ENCODE measurements at regions not wholly inside any gene's neighbourhood (a gene's known extent, or its start where the extent isn't known, plus 50 kb on each side); places are given as distances from the start of the nearest gene placed in this dataset.

GRCh38 chr15:70559265-70560239 lies 203.8 kb downstream of the UACA start:
- 58 to 64% (median 61%) methylated on average over 20 of the region's 20 CpGs for WGBS, 4 donors
- intact Hi-C loops (cut with DNase I): loop anchor here in 3 of 10 donors (10.0 kb wide), 4 partner anchors 75 to 255 kb away; no protein-coding TSS in a partner anchor
- peak in 3 of 4 donors; percentile 61 to 79 (median 74) for ATAC-seq

GRCh38 chr15:70558406-70559264 lies 204.7 kb downstream of the UACA start:
- TF ChIP-seq, protein P1, sequence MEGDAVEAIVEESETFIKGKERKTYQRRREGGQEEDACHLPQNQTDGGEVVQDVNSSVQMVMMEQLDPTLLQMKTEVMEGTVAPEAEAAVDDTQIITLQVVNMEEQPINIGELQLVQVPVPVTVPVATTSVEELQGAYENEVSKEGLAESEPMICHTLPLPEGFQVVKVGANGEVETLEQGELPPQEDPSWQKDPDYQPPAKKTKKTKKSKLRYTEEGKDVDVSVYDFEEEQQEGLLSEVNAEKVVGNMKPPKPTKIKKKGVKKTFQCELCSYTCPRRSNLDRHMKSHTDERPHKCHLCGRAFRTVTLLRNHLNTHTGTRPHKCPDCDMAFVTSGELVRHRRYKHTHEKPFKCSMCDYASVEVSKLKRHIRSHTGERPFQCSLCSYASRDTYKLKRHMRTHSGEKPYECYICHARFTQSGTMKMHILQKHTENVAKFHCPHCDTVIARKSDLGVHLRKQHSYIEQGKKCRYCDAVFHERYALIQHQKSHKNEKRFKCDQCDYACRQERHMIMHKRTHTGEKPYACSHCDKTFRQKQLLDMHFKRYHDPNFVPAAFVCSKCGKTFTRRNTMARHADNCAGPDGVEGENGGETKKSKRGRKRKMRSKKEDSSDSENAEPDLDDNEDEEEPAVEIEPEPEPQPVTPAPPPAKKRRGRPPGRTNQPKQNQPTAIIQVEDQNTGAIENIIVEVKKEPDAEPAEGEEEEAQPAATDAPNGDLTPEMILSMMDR (IDR thresholded peaks at IDR 0.05): no peak
- TF ChIP-seq POLR2A (IDR thresholded peaks at IDR 0.05): no peak
- ATAC-seq: peak in 1 of 4 donors; percentile 14
- intact Hi-C loops (cut with DNase I): no loop called here
- Histone ChIP-seq H3K4me3 (peak overlapping the region in 1 of 12 donors; percentile 21), H3K36me3 (no peaks in the 10 kb centered on the region), H3K4me1 (peaks cover 0 to 19% (median 6%) of the 10 kb centered on the region in 12 donors), H3K27me3 (peaks cover 0 to 3% (median 0%) of the 10 kb centered on the region in 9 donors), H3K27ac (no peak overlapping the region), H3K9me3 (no peaks in the 10 kb centered on the region)
- WGBS, 4 donors: 89 to 91% (median 90%) methylated on average over 10 of the region's 10 CpGs
- no peak for DNase-seq

More at GRCh38 chr15:70559265-70560239, 203.8 kb downstream of the UACA start:
- peak overlapping the region in 1 of 12 donors; percentile 21 for H3K4me3 ChIP-seq
- peaks cover 0 to 3% (median 0%) of the 10 kb centered on the region in 9 donors for H3K27me3 ChIP-seq
- no peak for TF ChIP-seq POLR2A (IDR thresholded peaks at IDR 0.05)
- TF ChIP-seq, protein P1 (IDR thresholded peaks at IDR 0.05): no peak
- DNase-seq: peak in 4 of 5 donors; percentile 43 to 71 (median 49)
- no peak overlapping the region for H3K27ac ChIP-seq
- H3K36me3 ChIP-seq: no peaks in the 10 kb centered on the region
- H3K4me1 ChIP-seq: peaks cover 0 to 19% (median 6%) of the 10 kb centered on the region in 12 donors
- H3K9me3 ChIP-seq: no peaks in the 10 kb centered on the region

DNA sequence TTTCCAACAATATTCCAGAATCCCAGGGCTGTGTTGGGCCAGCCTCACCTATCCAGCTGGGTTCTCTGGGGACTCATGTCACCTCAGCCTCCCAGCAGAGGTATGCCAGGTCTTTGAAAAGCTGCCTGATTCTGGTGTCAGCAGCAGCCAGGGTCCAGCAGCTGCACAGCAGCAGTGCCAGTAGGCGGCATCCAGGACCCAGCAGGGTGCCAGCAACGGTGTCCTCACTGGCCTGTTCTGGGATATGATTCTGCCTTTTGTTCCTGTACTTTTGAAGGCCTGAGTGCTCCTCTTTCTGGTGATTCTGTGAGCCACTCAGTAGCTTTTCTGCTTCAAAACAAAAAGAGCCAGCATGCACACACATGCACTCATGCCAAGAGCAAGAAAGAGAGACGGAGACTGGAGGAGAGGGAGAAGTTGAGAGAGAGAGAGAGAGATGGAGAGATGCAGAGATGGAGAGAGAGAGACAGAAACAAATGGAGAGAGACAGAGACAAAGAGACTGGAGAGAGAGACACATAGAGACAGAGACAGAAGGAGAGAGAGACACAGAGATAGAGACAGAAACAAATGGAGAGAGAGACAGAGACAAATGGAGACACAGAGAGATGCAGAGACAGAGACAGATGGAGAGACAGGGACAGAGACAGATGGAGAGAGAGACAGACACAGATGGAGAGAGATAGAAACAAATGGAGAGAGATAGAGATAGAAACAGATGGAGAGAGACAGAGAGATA lies 205.7 kb downstream of the UACA start:
- WGBS, 4 donors: 76 to 83% (median 79%) methylated on average over 3 of the region's 3 CpGs
- Histone ChIP-seq H3K9me3 (no peaks in the 10 kb centered on the region), H3K27ac (no peak overlapping the region), H3K27me3 (peaks cover 0 to 3% (median 0%) of the 10 kb centered on the region in 9 donors), H3K4me1 (peaks cover 0 to 19% (median 6%) of the 10 kb centered on the region in 12 donors), H3K4me3 (no peak overlapping the region), H3K36me3 (no peaks in the 10 kb centered on the region)
- no peak for DNase-seq
- ATAC-seq: no peak
- TF ChIP-seq POLR2A (IDR thresholded peaks at IDR 0.05): no peak
- intact Hi-C loops (cut with DNase I): no loop called here

- TF ChIP-seq POLR2A (IDR thresholded peaks at IDR 0.05): no peak
- TF ChIP-seq, protein P1 (IDR thresholded peaks at IDR 0.05): no peak
- Histone ChIP-seq H3K4me3 (no peak overlapping the region), H3K9me3 (no peaks in the 10 kb centered on the region), H3K36me3 (no peaks in the 10 kb centered on the region), H3K27ac (no peak overlapping the region), H3K27me3 (peaks cover 0 to 3% (median 0%) of the 10 kb centered on the region in 9 donors), H3K4me1 (peaks cover 0 to 19% (median 6%) of the 10 kb centered on the region in 12 donors)
- ATAC-seq (no peak), DNase-seq (no peak)
- intact Hi-C loops (cut with DNase I): no loop called here
- 65 to 70% (median 67%) methylated on average over 7 of the region's 7 CpGs for WGBS, 4 donors
These were observed 206.6 kb downstream of the UACA start for GRCh38 chr15:70556779-70557178.

Data from heart left ventricle (tissue), 16 donors.